GM18907 (cell line): ENCODE measurements at regions not wholly inside any gene's neighbourhood (a gene's known extent, or its start where the extent isn't known, plus 50 kb on each side); places are given as distances from the start of the nearest gene placed in this dataset.
A peak's percentile ranks its signal among the peaks of the same experiment; 100 is the strongest.
"Not testable (repeated sequence)": the region's sequence is repeated elsewhere in the genome, so short reads cannot be mapped to it uniquely, and the experiment has no call there.

Experiments
- ATAC-seq: cut with Tn5 transposase; IDR thresholded peaks from one replicate; pipeline ENCODE4 v1.9.1; 2021; ENCODE audit warnings: mild to moderate bottlenecking, moderate library complexity; ENCODE audit not compliant: unreplicated experiment

- no peak for ATAC-seq
Measured at GRCh38 chr4:174012886-174013259, 270.6 kb downstream of the FBXO8 start.

GRCh38 chr4:174012135-174012885, 271.2 kb downstream of the FBXO8 start:
- no peak for ATAC-seq

GRCh38 chr4:174010547-174010946, 272.9 kb downstream of the FBXO8 start:
- no peak for ATAC-seq

- no peak for ATAC-seq
Measured at GRCh38 chr4:174009686-174010451, 273.6 kb downstream of the FBXO8 start.

- no peak for ATAC-seq
Measured at GRCh38 chr4:174005422-174005821, 278.0 kb downstream of the FBXO8 start.

- ATAC-seq, result no peak
Measured at GRCh38 chr4:173998471-173999144, 284.9 kb downstream of the FBXO8 start.

- ATAC-seq, result not testable (repeated sequence)
Measured at GRCh38 chr4:173995779-173996178, 287.7 kb downstream of the FBXO8 start.

- ATAC-seq, result no peak
Measured at GRCh38 chr4:173991814-173992213, 291.7 kb downstream of the FBXO8 start.

GRCh38 chr4:173991316-173991715, 292.2 kb downstream of the FBXO8 start:
- no peak for ATAC-seq

- ATAC-seq, result no peak
Measured at GRCh38 chr4:173990869-173991210, 292.6 kb downstream of the FBXO8 start.

- ATAC-seq, result peak; percentile 66
Measured at GRCh38 chr4:173990126-173990868, 293.2 kb downstream of the FBXO8 start.

- ATAC-seq, result not testable (repeated sequence)
Measured at GRCh38 chr4:173963523-173963922, 319.9 kb downstream of the FBXO8 start.

GRCh38 chr4:173960398-173960797, 323.1 kb downstream of the FBXO8 start:
- ATAC-seq, result no peak

- no peak for ATAC-seq
Measured at GRCh38 chr4:173958445-173958844, 325.0 kb downstream of the FBXO8 start.

GRCh38 chr4:173943547-173943946, 339.9 kb downstream of the FBXO8 start:
- ATAC-seq, result no peak

GRCh38 chr4:173940146-173940545, 343.3 kb downstream of the FBXO8 start:
- ATAC-seq, result no peak

GRCh38 chr4:173937631-173938270, 345.7 kb downstream of the FBXO8 start:
- no peak for ATAC-seq

GRCh38 chr4:173936861-173937260, 346.6 kb downstream of the FBXO8 start:
- ATAC-seq, result no peak

- no peak for ATAC-seq
Measured at GRCh38 chr4:173935622-173936405, 347.7 kb downstream of the FBXO8 start.
